H4 (cell line): ENCODE measurements at regions not wholly inside any gene's neighbourhood (a gene's known extent, or its start where the extent isn't known, plus 50 kb on each side); places are given as distances from the start of the nearest gene placed in this dataset.
"Not testable (repeated sequence)": the region's sequence is repeated elsewhere in the genome, so short reads cannot be mapped to it uniquely, and the experiment has no call there.

Source experiments
- DNase-seq: peaks from one replicate; pipeline ENCODE4 v3.0.0-alpha.2; 2015; ENCODE audit warnings: low spot score

- DNase-seq = no peak
These were observed 56.4 kb downstream of the FOXF2 start for GRCh38 chr6:1445650-1446330.

GRCh38 chr6:1449896-1450295, 60.5 kb downstream of the FOXF2 start:
- DNase-seq = no peak

- DNase-seq = no peak
These were observed 63.6 kb downstream of the FOXF2 start for GRCh38 chr6:1453024-1453423.

GRCh38 chr6:1456816-1457215, 67.4 kb downstream of the FOXF2 start:
- not testable (repeated sequence) for DNase-seq

- DNase-seq = peak; percentile 68
These were observed 71.8 kb downstream of the FOXF2 start for GRCh38 chr6:1461207-1461606.

GRCh38 chr6:1461736-1462135, 72.4 kb downstream of the FOXF2 start:
- no peak for DNase-seq

- DNase-seq = no peak
These were observed 73.9 kb downstream of the FOXF2 start for GRCh38 chr6:1463275-1463674.

- no peak for DNase-seq
These were observed 74.5 kb downstream of the FOXF2 start for GRCh38 chr6:1463751-1464426.

GRCh38 chr6:1464781-1465370, 75.5 kb downstream of the FOXF2 start:
- DNase-seq = no peak

- no peak for DNase-seq
These were observed 78.8 kb downstream of the FOXF2 start for GRCh38 chr6:1468126-1468525.

- no peak for DNase-seq
These were observed 80.7 kb downstream of the FOXF2 start for GRCh38 chr6:1470040-1470439.

GRCh38 chr6:1472643-1473042, 83.3 kb downstream of the FOXF2 start:
- no peak for DNase-seq

GRCh38 chr6:1473166-1473565, 83.8 kb downstream of the FOXF2 start:
- no peak for DNase-seq

GRCh38 chr6:1473598-1473997, 84.2 kb downstream of the FOXF2 start:
- DNase-seq = no peak

- no peak for DNase-seq
These were observed 84.8 kb downstream of the FOXF2 start for GRCh38 chr6:1474205-1474604.

- DNase-seq = no peak
These were observed 85.8 kb downstream of the FOXF2 start for GRCh38 chr6:1475174-1475573.

- peak; percentile 63 for DNase-seq
These were observed 88.2 kb downstream of the FOXF2 start for GRCh38 chr6:1477432-1478090.

GRCh38 chr6:1478163-1478826, 88.9 kb downstream of the FOXF2 start:
- DNase-seq = not testable (repeated sequence)

GRCh38 chr6:1479095-1479494, 89.7 kb downstream of the FOXF2 start:
- DNase-seq = peak; percentile 32

GRCh38 chr6:1479601-1480221, 90.3 kb downstream of the FOXF2 start:
- no peak for DNase-seq

- DNase-seq = peak; percentile 37
These were observed 91.9 kb downstream of the FOXF2 start for GRCh38 chr6:1481286-1481685.
